Vagina (tissue), 2 donors: ENCODE measurements at regions not wholly inside any gene's neighbourhood (a gene's known extent, or its start where the extent isn't known, plus 50 kb on each side); places are given as distances from the start of the nearest gene placed in this dataset.

ENCODE experiments used
- POLR2AphosphoS5 ChIP-seq, 2 donors: sonication (generic); formaldehyde crosslinking; IDR thresholded peaks; one replicate each; pipeline ENCODE4 v1.9.0; 2017; ENCODE audit warnings: antibody characterized with exemption in 2 of 2, mild to moderate bottlenecking in 2 of 2, low read depth in 1 of 2; ENCODE audit not compliant: insufficient read depth in 1 of 2
- TF ChIP-seq, protein P1 (sequence below), 3 experiments: fragments of 450-650 bp in 2 of 3; fragments of 200-600 bp in 1 of 3; sonication (generic) in 1 of 3; IDR thresholded peaks; one replicate each; pipeline ENCODE4 v1.5.1; 2017 to 2019; ENCODE audit warnings: antibody characterized with exemption in 3 of 3, mild to moderate bottlenecking in 2 of 3, moderate library complexity in 2 of 3

DNA sequence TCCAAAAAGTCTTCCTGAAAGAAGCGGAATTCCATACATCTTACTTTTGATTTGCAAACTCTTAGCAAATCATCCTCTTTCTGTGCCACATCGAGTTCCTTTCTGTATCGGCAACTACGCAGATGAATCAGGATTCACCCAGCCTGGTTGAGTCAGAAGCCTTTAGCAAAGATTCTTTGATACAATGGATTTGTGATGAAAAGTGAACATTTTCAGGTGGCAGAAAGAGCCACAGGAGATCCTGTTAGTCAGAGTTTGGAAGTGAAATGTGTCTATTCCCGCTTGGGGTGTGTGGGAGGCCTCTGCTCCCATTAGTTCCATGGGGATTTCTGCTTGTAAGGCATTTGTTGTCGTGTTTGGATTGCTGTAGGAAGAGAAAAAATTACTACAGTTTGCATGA lies 351.8 kb upstream of the WWC1 start:
- TF ChIP-seq, protein P1, sequence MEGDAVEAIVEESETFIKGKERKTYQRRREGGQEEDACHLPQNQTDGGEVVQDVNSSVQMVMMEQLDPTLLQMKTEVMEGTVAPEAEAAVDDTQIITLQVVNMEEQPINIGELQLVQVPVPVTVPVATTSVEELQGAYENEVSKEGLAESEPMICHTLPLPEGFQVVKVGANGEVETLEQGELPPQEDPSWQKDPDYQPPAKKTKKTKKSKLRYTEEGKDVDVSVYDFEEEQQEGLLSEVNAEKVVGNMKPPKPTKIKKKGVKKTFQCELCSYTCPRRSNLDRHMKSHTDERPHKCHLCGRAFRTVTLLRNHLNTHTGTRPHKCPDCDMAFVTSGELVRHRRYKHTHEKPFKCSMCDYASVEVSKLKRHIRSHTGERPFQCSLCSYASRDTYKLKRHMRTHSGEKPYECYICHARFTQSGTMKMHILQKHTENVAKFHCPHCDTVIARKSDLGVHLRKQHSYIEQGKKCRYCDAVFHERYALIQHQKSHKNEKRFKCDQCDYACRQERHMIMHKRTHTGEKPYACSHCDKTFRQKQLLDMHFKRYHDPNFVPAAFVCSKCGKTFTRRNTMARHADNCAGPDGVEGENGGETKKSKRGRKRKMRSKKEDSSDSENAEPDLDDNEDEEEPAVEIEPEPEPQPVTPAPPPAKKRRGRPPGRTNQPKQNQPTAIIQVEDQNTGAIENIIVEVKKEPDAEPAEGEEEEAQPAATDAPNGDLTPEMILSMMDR (IDR thresholded peaks at IDR 0.05): no peak
- no peak for TF ChIP-seq POLR2AphosphoS5 (IDR thresholded peaks at IDR 0.05; ENCODE audit: insufficient read depth in 1 of 2, low read depth in 1 of 2)
